Caco-2 (cell line): ENCODE measurements at regions not wholly inside any gene's neighbourhood (a gene's known extent, or its start where the extent isn't known, plus 50 kb on each side); places are given as distances from the start of the nearest gene placed in this dataset.

Source experiments
- BruUV-seq: library from RNA; stranded (reverse); fragments of 400-500 nt; replicated peaks from 2 replicates; lab custom pipeline; 2021; lab: Mats Ljungman, UMichigan
- CTCF ChIA-PET: fragments of 300-600 bp; sonication (Branson Sonifier 250); formaldehyde crosslinking; loops from one replicate; lab custom pipeline; 2022; ENCODE audit warnings: antibody characterized with exemption; lab: Charles Lee
- POLR2A ChIA-PET: fragments of 300-600 bp; sonication (Branson Sonifier 250); formaldehyde crosslinking; loops from one replicate; lab custom pipeline; 2022; ENCODE audit warnings: antibody characterized with exemption; lab: Charles Lee
- DNase-seq, 2 experiments: peaks; one replicate each; pipeline versions ENCODE4 v3.0.0 to v3.0.0-alpha.2; 2020 to 2022
- H3K27me3 ChIP-seq: replicated peaks from 2 replicates; pipeline ENCODE4 v1.6.0; 2011; ENCODE audit warnings: low read length; ENCODE audit not compliant: control insufficient read depth, insufficient read depth
- H3K36me3 ChIP-seq: 2 replicates; pipeline ENCODE4 v1.5.1; 2011; ENCODE audit warnings: low read length; ENCODE audit not compliant: control insufficient read depth, insufficient read depth
- H3K4me1 ChIP-seq: fragments of 250-450 bp; sonication (Bioruptor Pico); 2 replicates; pipeline ENCODE4 v1.5.1; 2020; ENCODE audit warnings: mild to moderate bottlenecking
- H3K4me3 ChIP-seq: 2 replicates; pipeline ENCODE4 v1.5.1; 2011; ENCODE audit warnings: low read depth, mild to moderate bottlenecking, control low read depth, low read length
- H3K9me3 ChIP-seq: fragments of 250-450 bp; sonication (Bioruptor Pico); 2 replicates; pipeline ENCODE4 v1.5.1; 2020; ENCODE audit warnings: mild to moderate bottlenecking, moderate library complexity
- H3K27ac Mint-ChIP-seq: one replicate; pipeline ENCODE4 v1.8.0; 2022; ENCODE audit warnings: mixed read lengths; ENCODE audit not compliant: unreplicated experiment
- H3K27me3 Mint-ChIP-seq: one replicate; pipeline ENCODE4 v1.8.0; 2022; ENCODE audit warnings: mixed read lengths; ENCODE audit not compliant: insufficient read depth, unreplicated experiment
- H3K36me3 Mint-ChIP-seq: one replicate; pipeline ENCODE4 v1.8.0; 2022; ENCODE audit warnings: mild to moderate bottlenecking, mixed read lengths; ENCODE audit not compliant: insufficient read depth, unreplicated experiment
- H3K4me1 Mint-ChIP-seq: one replicate; pipeline ENCODE4 v1.8.0; 2022; ENCODE audit warnings: low read depth, mixed read lengths; ENCODE audit not compliant: unreplicated experiment
- H3K4me3 Mint-ChIP-seq: one replicate; pipeline ENCODE4 v1.8.0; 2022; ENCODE audit warnings: mild to moderate bottlenecking, moderate library complexity, mixed read lengths; ENCODE audit not compliant: unreplicated experiment
- H3K9me3 Mint-ChIP-seq: one replicate; pipeline ENCODE4 v1.8.0; 2022; ENCODE audit warnings: mixed read lengths; ENCODE audit not compliant: unreplicated experiment
- intact Hi-C: fragments of 100-400 bp; cut with micrococcal nuclease; formaldehyde crosslinking; loops from one replicate; pipeline ENCODE4 v1.10.0; 2022; ENCODE audit not compliant: unreplicated experiment
- TF ChIP-seq, protein P1 (sequence below), 2 experiments: fragments of 200-600 bp in 1 of 2; IDR thresholded peaks; 1 replicate in 1 of 2; 2 replicates in 1 of 2; pipeline versions ENCODE4 v1.5.1 to v1.8.0; 2011 to 2022; ENCODE audit warnings: antibody characterized with exemption in 1 of 2, control low read depth in 1 of 2, inconsistent platforms in 1 of 2, low read depth in 1 of 2, low read length in 1 of 2, mild to moderate bottlenecking in 1 of 2, moderate library complexity in 1 of 2; ENCODE audit not compliant: insufficient read depth in 1 of 2, severe bottlenecking in 1 of 2, unreplicated experiment in 1 of 2

DNA sequence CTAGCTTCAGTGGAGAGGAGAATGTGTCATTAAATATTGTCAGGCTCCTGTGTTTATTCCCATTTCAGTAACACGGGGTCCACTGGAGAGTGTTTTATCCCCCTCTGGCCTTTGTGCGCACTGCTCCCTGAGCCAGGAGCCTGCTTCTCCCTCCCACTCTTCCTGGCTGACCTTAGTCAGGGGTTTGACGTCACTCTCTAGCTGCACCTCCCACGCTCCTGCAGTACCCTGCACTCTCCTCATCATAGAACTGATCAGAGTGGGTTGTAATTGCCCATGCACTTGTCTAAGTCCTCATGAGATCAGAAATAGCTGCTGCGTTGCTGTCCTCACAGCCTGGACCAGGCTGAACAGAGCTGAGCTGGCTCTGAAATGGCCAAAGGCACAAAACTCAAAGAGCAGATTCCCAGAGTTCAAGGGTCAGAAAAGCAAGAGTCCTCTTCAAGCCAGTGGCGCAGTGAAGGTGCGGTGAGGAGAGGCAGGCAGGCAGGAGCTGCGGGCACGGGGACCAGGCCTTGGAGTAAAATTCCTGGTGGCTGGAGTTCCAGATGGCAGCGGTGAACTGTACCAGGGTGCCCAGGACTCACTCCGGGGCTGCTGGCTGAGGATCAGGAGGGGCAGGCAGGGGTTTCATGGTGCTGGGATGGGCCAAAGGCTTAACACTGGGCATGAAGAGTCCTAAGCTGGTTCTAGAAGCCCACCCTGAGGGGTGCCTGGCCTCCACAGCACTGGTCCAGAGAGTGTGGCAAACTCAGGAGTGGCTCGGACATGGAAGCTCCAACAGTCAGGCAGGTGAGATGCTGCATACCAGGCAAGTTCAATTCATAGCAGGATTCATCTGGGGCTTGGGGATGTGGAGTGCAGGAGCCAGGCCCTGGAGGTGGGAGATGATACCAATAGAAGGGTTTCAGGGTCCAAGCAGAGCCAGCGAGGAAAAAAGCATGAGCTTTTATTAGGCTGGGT is 170.9 kb downstream of the SCP2D1 start:
- BruUV-seq, result no TSS peak
- ChIA-PET CTCF (interaction anchor here (1.2 kb wide), 1 partner anchor 80 kb away, joined by 6 read pairs; no protein-coding TSS in a partner anchor), POLR2A (no interaction called here)
- Mint-ChIP-seq H3K9me3 (no peaks in the 10 kb centered on the region), H3K27me3 (no peaks in the 10 kb centered on the region), H3K36me3 (no peaks in the 10 kb centered on the region), H3K4me1 (peaks cover 7% of the 10 kb centered on the region), H3K4me3 (no peak overlapping the region), H3K27ac (no peak overlapping the region)
- DNase-seq, result no peak
- H3K27me3 ChIP-seq, result no peaks in the 10 kb centered on the region
- H3K9me3 ChIP-seq, result no peaks in the 10 kb centered on the region
- H3K4me1 ChIP-seq, result peaks cover 8% of the 10 kb centered on the region; the same call in 1 of the 2 replicates
- H3K36me3 ChIP-seq, result no peaks in the 10 kb centered on the region
- intact Hi-C loops, result no loop called here
- no peak overlapping the region for H3K4me3 ChIP-seq
- TF ChIP-seq, protein P1, sequence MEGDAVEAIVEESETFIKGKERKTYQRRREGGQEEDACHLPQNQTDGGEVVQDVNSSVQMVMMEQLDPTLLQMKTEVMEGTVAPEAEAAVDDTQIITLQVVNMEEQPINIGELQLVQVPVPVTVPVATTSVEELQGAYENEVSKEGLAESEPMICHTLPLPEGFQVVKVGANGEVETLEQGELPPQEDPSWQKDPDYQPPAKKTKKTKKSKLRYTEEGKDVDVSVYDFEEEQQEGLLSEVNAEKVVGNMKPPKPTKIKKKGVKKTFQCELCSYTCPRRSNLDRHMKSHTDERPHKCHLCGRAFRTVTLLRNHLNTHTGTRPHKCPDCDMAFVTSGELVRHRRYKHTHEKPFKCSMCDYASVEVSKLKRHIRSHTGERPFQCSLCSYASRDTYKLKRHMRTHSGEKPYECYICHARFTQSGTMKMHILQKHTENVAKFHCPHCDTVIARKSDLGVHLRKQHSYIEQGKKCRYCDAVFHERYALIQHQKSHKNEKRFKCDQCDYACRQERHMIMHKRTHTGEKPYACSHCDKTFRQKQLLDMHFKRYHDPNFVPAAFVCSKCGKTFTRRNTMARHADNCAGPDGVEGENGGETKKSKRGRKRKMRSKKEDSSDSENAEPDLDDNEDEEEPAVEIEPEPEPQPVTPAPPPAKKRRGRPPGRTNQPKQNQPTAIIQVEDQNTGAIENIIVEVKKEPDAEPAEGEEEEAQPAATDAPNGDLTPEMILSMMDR (IDR thresholded peaks at IDR 0.05; ENCODE audit: insufficient read depth in 1 of 2, low read depth in 1 of 2, low read length in 1 of 2, severe bottlenecking in 1 of 2, unreplicated experiment in 1 of 2), result no peak

DNA sequence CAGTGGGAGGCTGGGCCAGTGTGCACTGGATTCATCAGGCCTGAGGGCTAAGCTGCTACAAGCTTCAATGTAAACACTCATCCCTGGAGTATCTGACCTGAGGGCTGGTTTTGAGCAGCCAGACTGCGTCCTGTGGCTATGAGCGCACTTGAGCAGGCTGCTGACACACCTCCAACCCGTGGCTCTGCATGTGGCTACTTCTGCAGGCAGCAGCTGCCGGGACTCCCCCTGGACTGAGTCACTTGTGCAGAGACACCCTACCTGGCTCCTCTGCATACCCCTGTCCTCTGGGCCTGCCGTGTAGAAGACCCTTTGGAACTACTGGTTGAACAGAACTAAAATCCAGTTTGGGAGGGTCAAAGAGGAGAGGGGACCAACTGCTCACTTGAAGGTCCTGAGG is 172.0 kb downstream of the SCP2D1 start:
- Histone ChIP-seq H3K9me3 (no peaks in the 10 kb centered on the region), H3K4me1 (peaks cover 8% of the 10 kb centered on the region; the same call in 1 of the 2 replicates), H3K4me3 (no peak overlapping the region), H3K27me3 (no peaks in the 10 kb centered on the region), H3K36me3 (no peaks in the 10 kb centered on the region)
- Mint-ChIP-seq H3K4me3 (no peak overlapping the region), H3K27me3 (no peaks in the 10 kb centered on the region), H3K27ac (no peak overlapping the region), H3K36me3 (no peaks in the 10 kb centered on the region), H3K9me3 (peaks cover under 1% of the 10 kb centered on the region), H3K4me1 (peaks cover 7% of the 10 kb centered on the region)
- no peak for DNase-seq
- TF ChIP-seq, protein P1 (IDR thresholded peaks at IDR 0.05; ENCODE audit: insufficient read depth in 1 of 2, low read depth in 1 of 2, low read length in 1 of 2, severe bottlenecking in 1 of 2, unreplicated experiment in 1 of 2), result no peak
- intact Hi-C loops, result no loop called here
- CTCF ChIA-PET, result no interaction called here
- POLR2A ChIA-PET, result no interaction called here
- no TSS peak for BruUV-seq

DNA sequence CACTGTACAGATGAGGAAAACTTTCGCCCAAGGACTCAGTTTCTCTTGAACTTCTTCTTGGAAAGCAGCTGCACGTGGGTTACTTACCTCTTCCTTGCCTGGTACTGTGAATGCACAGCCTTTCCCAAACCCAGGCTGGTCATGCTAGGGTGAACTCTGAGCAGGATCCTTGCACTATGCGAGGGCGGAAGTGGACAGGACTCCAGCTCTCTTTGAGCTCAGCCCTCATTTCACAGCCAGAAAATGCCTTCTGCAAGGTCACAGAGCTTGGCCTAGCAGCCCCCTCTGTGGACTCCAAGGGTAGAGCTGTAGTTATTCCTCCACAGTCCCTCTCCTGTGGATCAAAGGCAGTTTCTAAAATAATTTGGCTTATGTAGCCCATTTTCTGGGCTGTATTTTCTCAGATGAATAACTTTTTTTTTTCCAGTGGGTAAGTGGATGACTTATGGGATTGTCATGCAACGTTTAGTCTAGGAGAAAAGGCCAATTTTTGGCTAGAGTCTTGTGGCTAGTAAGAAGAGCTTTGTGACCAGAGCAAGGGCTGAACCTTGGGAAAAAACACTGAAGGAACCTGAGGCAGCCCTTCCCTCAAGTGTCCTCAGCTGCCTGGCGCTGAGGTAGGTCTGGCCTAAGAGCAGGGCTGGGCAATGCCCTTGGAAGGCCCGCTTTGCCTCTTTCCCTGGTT is 172.7 kb downstream of the SCP2D1 start:
- Histone ChIP-seq H3K9me3 (peaks cover 4% of the 10 kb centered on the region; the same call in 1 of the 2 replicates), H3K4me1 (peaks cover 9% of the 10 kb centered on the region; the same call in 1 of the 2 replicates), H3K27me3 (no peaks in the 10 kb centered on the region), H3K36me3 (no peaks in the 10 kb centered on the region), H3K4me3 (no peak overlapping the region)
- Mint-ChIP-seq H3K27ac (no peak overlapping the region), H3K9me3 (peaks cover 8% of the 10 kb centered on the region), H3K27me3 (no peaks in the 10 kb centered on the region), H3K36me3 (no peaks in the 10 kb centered on the region), H3K4me3 (no peak overlapping the region), H3K4me1 (peaks cover 11% of the 10 kb centered on the region)
- POLR2A ChIA-PET, result no interaction called here
- DNase-seq, result no peak
- CTCF ChIA-PET, result no interaction called here
- TF ChIP-seq, protein P1 (IDR thresholded peaks at IDR 0.05; ENCODE audit: insufficient read depth in 1 of 2, low read depth in 1 of 2, low read length in 1 of 2, severe bottlenecking in 1 of 2, unreplicated experiment in 1 of 2), result no peak
- intact Hi-C loops, result no loop called here
- no TSS peak for BruUV-seq
